Common myeloid progenitor, CD34-positive (primary cell): ENCODE measurements at regions not wholly inside any gene's neighbourhood (a gene's known extent, or its start where the extent isn't known, plus 50 kb on each side); places are given as distances from the start of the nearest gene placed in this dataset.
A peak's percentile ranks its signal among the peaks of the same experiment; 100 is the strongest.

ENCODE experiments used
- CTCF ChIA-PET: fragments of 350-600 bp; sonication (Branson Sonifier 250); formaldehyde crosslinking; loops from one replicate; lab custom pipeline; 2021; ENCODE audit warnings: antibody characterized with exemption; lab: Charles Lee
- POLR2A ChIA-PET: fragments of 350-600 bp; sonication (Branson Sonifier 250); formaldehyde crosslinking; loops from one replicate; lab custom pipeline; 2021; ENCODE audit warnings: antibody characterized with exemption; lab: Charles Lee
- DNase-seq, 3 donors: peaks; one replicate each; pipeline versions ENCODE4 v3.0.0 to v3.0.0-alpha.2; 2013
- H3K27ac ChIP-seq, 2 experiments: 1 replicate in 1 of 2; 2 replicates in 1 of 2; pipeline ENCODE4 v1.7.0; 2013; ENCODE audit warnings: inconsistent platforms in 2 of 2, low read length in 2 of 2, mild to moderate bottlenecking in 2 of 2, low read depth in 1 of 2, moderate library complexity in 1 of 2; ENCODE audit not compliant: severe bottlenecking in 2 of 2, insufficient read depth in 1 of 2, poor library complexity in 1 of 2
- H3K27me3 ChIP-seq, 5 experiments: replicated peaks in 2 of 5; 1 replicate in 3 of 5; 2 replicates in 2 of 5; pipeline versions ENCODE4 v1.6.1 to v1.7.0; 2013; ENCODE audit warnings: low read length in 4 of 5, mild to moderate bottlenecking in 2 of 5, moderate library complexity in 2 of 5, inconsistent platforms in 1 of 5; ENCODE audit not compliant: insufficient read depth in 5 of 5, control insufficient read depth in 4 of 5
- H3K36me3 ChIP-seq, 4 experiments: 1 replicate in 2 of 4; 2 replicates in 2 of 4; pipeline versions ENCODE4 v1.6.1 to v1.7.0; 2013; ENCODE audit warnings: low read length in 3 of 4, control low read depth in 1 of 4, mild to moderate bottlenecking in 1 of 4; ENCODE audit not compliant: control insufficient read depth in 4 of 4, insufficient read depth in 4 of 4
- H3K4me1 ChIP-seq, 4 experiments: 1 replicate in 3 of 4; 2 replicates in 1 of 4; pipeline versions ENCODE4 v1.6.1 to v1.7.1; 2013; ENCODE audit warnings: low read length in 3 of 4, mild to moderate bottlenecking in 3 of 4, control low read depth in 1 of 4, inconsistent platforms in 1 of 4, moderate library complexity in 1 of 4; ENCODE audit not compliant: control insufficient read depth in 4 of 4, insufficient read depth in 4 of 4; ENCODE audit errors: control extremely low read depth in 1 of 4
- H3K4me3 ChIP-seq, 7 experiments: 1 replicate in 4 of 7; 2 replicates in 3 of 7; pipeline versions ENCODE4 v1.5.1 to v1.7.0; 2013; ENCODE audit warnings: mild to moderate bottlenecking in 7 of 7, low read length in 6 of 7, moderate library complexity in 6 of 7, inconsistent platforms in 2 of 7, low read depth in 2 of 7, control low read depth in 1 of 7; ENCODE audit not compliant: insufficient read depth in 4 of 7, control insufficient read depth in 1 of 7; ENCODE audit errors: extremely low read depth in 1 of 7
- H3K9me3 ChIP-seq, 5 experiments: 1 replicate in 4 of 5; 2 replicates in 1 of 5; pipeline versions ENCODE4 v1.6.1 to v1.7.1; 2013; ENCODE audit warnings: low read length in 4 of 5, mild to moderate bottlenecking in 2 of 5, inconsistent platforms in 1 of 5, low read depth in 1 of 5, moderate library complexity in 1 of 5; ENCODE audit not compliant: control insufficient read depth in 4 of 5, insufficient read depth in 2 of 5; ENCODE audit errors: control extremely low read depth in 1 of 5
- WGBS: methylation state at CpG from one replicate; pipeline ENCODE4 v1.1.5; 2013; ENCODE audit not compliant: insufficient coverage; 5-methylcytosine and 5-hydroxymethylcytosine counted together

DNA sequence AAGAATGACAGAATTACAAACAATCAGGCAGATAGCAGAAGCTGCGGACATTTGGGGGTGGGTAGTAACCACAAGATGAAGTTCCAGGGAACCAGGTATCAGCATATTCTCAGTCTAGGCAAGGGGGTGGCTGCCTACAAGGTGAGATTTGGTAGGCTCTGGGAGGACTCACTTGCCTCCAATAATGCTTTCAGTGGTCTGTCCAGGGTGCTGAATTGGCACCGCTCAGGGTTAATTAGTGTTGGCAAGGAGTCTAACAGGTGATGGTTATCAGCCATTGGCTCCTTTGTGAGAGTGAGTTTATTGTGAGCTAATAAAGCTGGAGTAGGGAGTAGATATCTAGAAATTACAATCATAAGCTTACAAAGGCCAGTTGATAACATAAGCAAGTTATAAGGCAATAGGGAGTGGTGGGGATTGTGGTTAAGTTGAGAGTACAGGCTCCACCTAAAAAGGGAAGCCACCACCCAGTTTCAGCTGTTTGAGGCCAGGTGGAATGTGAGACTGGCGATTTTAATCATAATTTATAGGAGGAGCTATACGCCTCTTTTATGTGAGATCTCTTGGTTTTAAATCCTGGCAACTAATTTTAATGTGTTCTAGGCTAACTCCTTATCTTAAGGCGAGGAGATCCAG lies 320.5 kb downstream of the MIAT start:
- peak in 1 of 3 donors; percentile 4 for DNase-seq
- no peak overlapping the region for H3K27ac ChIP-seq
- H3K4me3 ChIP-seq, result no peak overlapping the region
- peaks cover 0 to 2% (median 0%) of the 10 kb centered on the region in 5 experiments for H3K9me3 ChIP-seq
- no peaks in the 10 kb centered on the region for H3K36me3 ChIP-seq
- WGBS, result 86% methylated on average over 2 of the region's 5 CpGs
- peaks cover 0 to 46% (median 5%) of the 10 kb centered on the region in 5 experiments for H3K27me3 ChIP-seq
- ChIA-PET CTCF (interaction anchor here (0.8 kb wide), 1 partner anchor 11 kb away, joined by 3 read pairs; no protein-coding TSS in a partner anchor), POLR2A (no interaction called here)
- no peaks in the 10 kb centered on the region for H3K4me1 ChIP-seq

DNA sequence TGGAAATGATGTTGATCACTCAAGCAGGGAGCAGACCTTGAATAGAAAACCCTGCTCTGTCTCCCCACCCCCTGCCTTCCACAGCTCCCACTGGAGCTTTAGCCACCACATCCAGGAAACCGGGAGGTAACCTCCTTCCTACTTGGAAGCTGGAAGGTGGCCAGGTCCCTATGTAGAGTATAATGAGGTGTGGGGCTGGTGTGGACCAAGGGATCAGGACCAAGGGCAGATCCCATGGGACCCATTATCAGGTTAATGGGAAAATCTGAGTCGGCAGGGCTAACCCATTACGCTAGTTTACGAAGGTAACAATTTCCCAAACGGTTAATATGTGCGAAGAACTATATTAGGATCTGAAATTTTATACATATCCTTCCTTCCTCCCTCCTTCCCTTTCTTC lies 321.9 kb downstream of the MIAT start:
- Histone ChIP-seq H3K36me3 (no peaks in the 10 kb centered on the region), H3K4me1 (no peaks in the 10 kb centered on the region), H3K27me3 (peaks cover 0 to 46% (median 7%) of the 10 kb centered on the region in 5 experiments), H3K27ac (no peak overlapping the region), H3K9me3 (peaks cover 0 to 2% (median 0%) of the 10 kb centered on the region in 5 experiments), H3K4me3 (no peak overlapping the region)
- CTCF ChIA-PET, result no interaction called here
- POLR2A ChIA-PET, result no interaction called here
- no peak for DNase-seq
- WGBS, result 61% methylated on average over 6 of the region's 6 CpGs

- Histone ChIP-seq H3K4me3 (no peak overlapping the region), H3K9me3 (peaks cover 0 to 2% (median 0%) of the 10 kb centered on the region in 5 experiments), H3K27ac (no peak overlapping the region), H3K36me3 (no peaks in the 10 kb centered on the region), H3K4me1 (no peaks in the 10 kb centered on the region), H3K27me3 (peaks cover 4 to 57% (median 7%) of the 10 kb centered on the region in 5 experiments)
- WGBS, result 86% methylated on average over 2 of the region's 7 CpGs
- ChIA-PET CTCF (no interaction called here), POLR2A (no interaction called here)
- no peak for DNase-seq
Observed at GRCh38 chr22:26981111-26981510, 323.7 kb downstream of the MIAT start.

DNA sequence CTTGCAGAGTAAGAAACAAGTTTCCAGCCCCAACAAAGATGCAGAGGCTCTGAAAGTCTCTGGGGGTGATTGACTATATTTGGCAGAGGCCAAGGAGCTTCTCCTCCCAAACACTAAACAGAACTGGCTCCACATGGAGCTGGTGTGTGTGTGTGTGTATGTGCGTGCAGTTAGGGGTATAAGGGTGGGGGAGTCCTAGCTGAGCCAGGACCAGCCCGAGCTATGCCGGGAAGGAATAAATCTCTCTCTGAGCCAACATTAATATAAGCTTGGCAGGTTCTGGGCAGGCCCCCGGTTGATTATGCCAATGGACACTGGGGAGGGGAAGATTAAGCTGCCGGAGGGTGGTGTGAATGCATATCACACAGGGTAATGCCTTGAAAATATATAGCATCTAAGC lies 324.2 kb downstream of the MIAT start:
- Histone ChIP-seq H3K4me3 (no peak overlapping the region), H3K27me3 (peaks cover 5 to 57% (median 8%) of the 10 kb centered on the region in 5 experiments), H3K4me1 (no peaks in the 10 kb centered on the region), H3K9me3 (peaks cover 0 to 2% (median 0%) of the 10 kb centered on the region in 5 experiments), H3K27ac (no peak overlapping the region), H3K36me3 (no peaks in the 10 kb centered on the region)
- CTCF ChIA-PET, result no interaction called here
- DNase-seq, result no peak
- POLR2A ChIA-PET, result no interaction called here
- WGBS, result 79% methylated on average over 2 of the region's 5 CpGs

- no peak for DNase-seq
- Histone ChIP-seq H3K4me3 (no peak overlapping the region), H3K9me3 (no peaks in the 10 kb centered on the region), H3K36me3 (no peaks in the 10 kb centered on the region), H3K4me1 (no peaks in the 10 kb centered on the region), H3K27ac (no peak overlapping the region), H3K27me3 (peaks cover 8 to 53% (median 11%) of the 10 kb centered on the region in 5 experiments)
- 80% methylated on average over 1 of the region's 1 CpG for WGBS
- CTCF ChIA-PET, result interaction anchor here (0.5 kb wide), 1 partner anchor 1257 kb away, joined by 3 read pairs; no protein-coding TSS in a partner anchor
- POLR2A ChIA-PET, result no interaction called here
Observed at GRCh38 chr22:26983311-26983710, 325.9 kb downstream of the MIAT start.

GRCh38 chr22:26985206-26985605 lies 327.8 kb downstream of the MIAT start:
- H3K4me1 ChIP-seq, result no peaks in the 10 kb centered on the region
- no peaks in the 10 kb centered on the region for H3K9me3 ChIP-seq
- H3K4me3 ChIP-seq, result no peak overlapping the region
- no peak overlapping the region for H3K27ac ChIP-seq
- DNase-seq, result peak in 2 of 3 donors; percentile 4 to 41
- CTCF ChIA-PET, result no interaction called here
- peaks cover 9 to 51% (median 12%) of the 10 kb centered on the region in 5 experiments for H3K27me3 ChIP-seq
- POLR2A ChIA-PET, result no interaction called here
- no peaks in the 10 kb centered on the region for H3K36me3 ChIP-seq
- 73% methylated on average over 2 of the region's 2 CpGs for WGBS

DNA sequence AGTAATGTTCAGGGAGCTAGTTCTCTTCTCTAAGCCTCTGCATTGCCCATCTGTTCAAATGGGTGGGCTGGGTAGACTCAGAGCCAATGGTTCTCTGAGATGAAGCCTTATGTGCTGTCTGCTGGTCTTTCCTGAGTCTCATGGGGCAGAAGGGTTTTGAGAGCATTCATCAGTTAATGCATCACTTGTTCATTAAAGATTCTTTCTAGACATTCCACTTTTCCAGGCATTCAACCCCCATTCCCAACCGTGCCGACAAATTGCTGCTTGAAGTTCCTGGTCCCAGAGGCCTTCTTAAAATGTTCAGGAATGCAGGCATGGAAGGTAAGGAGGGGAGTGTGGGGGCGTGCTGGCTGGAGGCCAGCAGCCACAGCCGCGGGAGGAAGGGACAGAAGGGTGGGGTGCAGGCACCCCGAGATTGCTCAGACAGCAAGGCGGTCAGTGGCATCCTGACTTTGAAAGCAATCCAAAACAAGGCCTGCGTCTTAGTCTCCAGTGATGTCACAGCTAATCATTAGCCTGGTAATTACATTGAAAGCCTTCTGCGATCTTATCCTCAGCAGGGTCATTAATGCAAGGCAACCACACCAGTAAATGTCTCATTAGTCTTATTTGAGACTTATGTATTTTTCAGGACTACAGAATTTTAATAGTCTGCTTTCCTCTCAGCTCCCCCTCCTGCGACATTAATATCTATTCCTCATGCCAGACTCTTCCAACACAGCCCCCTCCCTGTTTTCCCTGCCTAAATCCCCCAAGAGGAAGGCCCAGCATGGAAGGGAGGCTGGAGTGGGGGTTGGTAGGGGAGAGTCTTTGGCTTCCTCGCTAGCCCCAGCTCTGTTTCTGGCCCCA lies 328.8 kb downstream of the MIAT start:
- H3K36me3 ChIP-seq, result no peaks in the 10 kb centered on the region
- no peak overlapping the region for H3K4me3 ChIP-seq
- H3K4me1 ChIP-seq, result no peaks in the 10 kb centered on the region
- H3K27ac ChIP-seq, result no peak overlapping the region
- no peak for DNase-seq
- WGBS, result 46% methylated on average over 3 of the region's 11 CpGs
- POLR2A ChIA-PET, result no interaction called here
- CTCF ChIA-PET, result no interaction called here
- H3K27me3 ChIP-seq, result peaks cover 7 to 47% (median 12%) of the 10 kb centered on the region in 5 experiments
- no peaks in the 10 kb centered on the region for H3K9me3 ChIP-seq
